Right lobe of liver (tissue), 4 donors: ENCODE measurements at regions not wholly inside any gene's neighbourhood (a gene's known extent, or its start where the extent isn't known, plus 50 kb on each side); places are given as distances from the start of the nearest gene placed in this dataset.

Experiments
- CTCF ChIP-seq, 4 donors: fragments of 200-600 bp in 3 of 4; fragments of 450-650 bp in 1 of 4; IDR thresholded peaks; one replicate each; pipeline versions ENCODE4 v1.5.1 to v1.8.0; 2016 to 2022; ENCODE audit warnings: antibody characterized with exemption in 4 of 4, mild to moderate bottlenecking in 2 of 4
- POLR2A ChIP-seq: fragments of 450-650 bp; IDR thresholded peaks from one replicate; pipeline ENCODE4 v1.6.1; 2017; ENCODE audit warnings: antibody characterized with exemption, mild to moderate bottlenecking
- donor health status: DM: no; HTN: no; CAD: no.
- donor health status: DM: no; HTN: no; CAD: no.
- donor health status: DM: no; HTN: yes; CAD: no.

GRCh38 chr7:49433794-49434193 is 339.6 kb upstream of the VWC2 start:
- TF ChIP-seq CTCF (IDR thresholded peaks at IDR 0.05) (no peak), POLR2A (no peak)
